ENCODE measurements at regions not wholly inside any gene's neighbourhood (a gene's known extent, or its start where the extent isn't known, plus 50 kb on each side); places are given as distances from the start of the nearest gene placed in this dataset.

DNA sequence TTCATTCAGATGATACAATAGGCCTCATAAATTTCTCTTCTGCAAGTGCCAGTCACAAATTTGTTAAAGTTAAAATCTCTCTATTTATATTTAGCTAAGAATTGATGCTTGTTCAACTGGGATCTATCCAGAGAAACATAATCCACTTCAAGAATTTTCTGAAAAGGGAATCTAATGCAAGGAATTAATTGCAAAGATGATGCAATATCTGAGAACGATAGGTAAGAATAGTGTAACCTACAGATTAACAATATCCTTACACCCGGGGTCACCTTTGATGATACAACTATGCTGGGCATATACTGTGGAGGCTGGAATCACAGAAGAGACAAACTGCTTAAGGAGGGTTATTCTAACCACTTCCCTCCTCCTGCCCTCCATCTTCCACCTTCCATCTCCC, 295.1 kb downstream of the FOXG1 start:
- Histone ChIP-seq H3K79me1 (ENCODE audit: low read length) (no peaks in the 10 kb centered on the region), H3K27me3 (ENCODE audit: insufficient read depth, low read length, poor library complexity) (no peaks in the 10 kb centered on the region), H3K4ac (ENCODE audit: low read depth, low read length) (no peak overlapping the region), H2BK120ac (ENCODE audit: low read depth, low read length) (no peak overlapping the region), H3K27ac (ENCODE audit: low read depth, low read length) (no peak overlapping the region), H3K4me2 (ENCODE audit: low read length) (no peak overlapping the region), H3K9ac (ENCODE audit: low read length) (no peak overlapping the region), H4K5ac (ENCODE audit: low read length) (no peak overlapping the region), H2AK5ac (ENCODE audit: low read length) (no peak overlapping the region), H3K36me3 (ENCODE audit: control insufficient read depth, insufficient read depth, low read length) (no peaks in the 10 kb centered on the region), H3K79me2 (ENCODE audit: control insufficient read depth, insufficient read depth, low read length) (no peaks in the 10 kb centered on the region), H4K8ac (ENCODE audit: low read depth, low read length) (no peak overlapping the region), H3K4me1 (ENCODE audit: control insufficient read depth, low read depth, low read length) (no peaks in the 10 kb centered on the region), H3K18ac (ENCODE audit: low read length) (no peak overlapping the region), H3K56ac (ENCODE audit: low read length) (no peak overlapping the region), H3K23ac (ENCODE audit: low read length) (no peak overlapping the region), H2BK5ac (ENCODE audit: low read length) (no peak overlapping the region), H2BK15ac (replicated peaks; ENCODE audit: low read depth) (no peak overlapping the region), H3K4me3 (ENCODE audit: low read length) (no peak overlapping the region)
- no peak for DNase-seq
- WGBS (ENCODE audit: extremely low coverage, insufficient coverage, low lambda C conversion rate), result no CpG with 5 or more reads among the region's 2 CpGs

DNA sequence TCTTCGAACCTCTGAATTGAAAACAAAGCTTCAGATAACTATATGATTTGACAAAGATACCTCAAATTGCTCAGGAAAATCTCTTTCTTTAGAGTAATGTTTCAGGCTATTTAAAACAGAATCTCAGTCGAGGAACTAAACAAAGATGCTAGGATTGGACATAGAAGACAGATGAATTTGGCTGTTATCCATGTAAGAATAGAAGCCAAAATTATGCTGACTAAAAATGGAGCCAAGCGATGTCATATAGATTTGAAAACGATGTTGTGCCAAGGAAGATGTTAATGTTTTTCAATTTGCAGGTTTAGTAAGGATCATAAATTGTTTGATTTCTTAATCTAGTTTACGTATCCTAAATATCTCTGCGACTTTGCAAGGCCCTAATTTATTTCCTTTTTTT, 295.9 kb downstream of the FOXG1 start:
- Histone ChIP-seq H3K4me1 (ENCODE audit: control insufficient read depth, low read depth, low read length) (no peaks in the 10 kb centered on the region), H3K27me3 (ENCODE audit: insufficient read depth, low read length, poor library complexity) (no peaks in the 10 kb centered on the region), H3K4me3 (ENCODE audit: low read length) (no peak overlapping the region), H3K18ac (ENCODE audit: low read length) (no peak overlapping the region), H2BK5ac (ENCODE audit: low read length) (no peak overlapping the region), H3K4ac (ENCODE audit: low read depth, low read length) (no peak overlapping the region), H3K4me2 (ENCODE audit: low read length) (no peak overlapping the region), H3K79me2 (ENCODE audit: control insufficient read depth, insufficient read depth, low read length) (no peaks in the 10 kb centered on the region), H3K79me1 (ENCODE audit: low read length) (no peaks in the 10 kb centered on the region), H3K9ac (ENCODE audit: low read length) (no peak overlapping the region), H3K36me3 (ENCODE audit: control insufficient read depth, insufficient read depth, low read length) (no peaks in the 10 kb centered on the region), H2BK15ac (replicated peaks; ENCODE audit: low read depth) (no peak overlapping the region), H3K56ac (ENCODE audit: low read length) (no peak overlapping the region), H3K23ac (ENCODE audit: low read length) (no peak overlapping the region), H4K8ac (ENCODE audit: low read depth, low read length) (no peak overlapping the region), H2BK120ac (ENCODE audit: low read depth, low read length) (no peak overlapping the region), H4K5ac (ENCODE audit: low read length) (no peak overlapping the region), H3K27ac (ENCODE audit: low read depth, low read length) (no peak overlapping the region), H2AK5ac (ENCODE audit: low read length) (no peak overlapping the region)
- WGBS (ENCODE audit: extremely low coverage, insufficient coverage, low lambda C conversion rate), result no CpG with 5 or more reads among the region's 6 CpGs
- DNase-seq, result no peak

DNA sequence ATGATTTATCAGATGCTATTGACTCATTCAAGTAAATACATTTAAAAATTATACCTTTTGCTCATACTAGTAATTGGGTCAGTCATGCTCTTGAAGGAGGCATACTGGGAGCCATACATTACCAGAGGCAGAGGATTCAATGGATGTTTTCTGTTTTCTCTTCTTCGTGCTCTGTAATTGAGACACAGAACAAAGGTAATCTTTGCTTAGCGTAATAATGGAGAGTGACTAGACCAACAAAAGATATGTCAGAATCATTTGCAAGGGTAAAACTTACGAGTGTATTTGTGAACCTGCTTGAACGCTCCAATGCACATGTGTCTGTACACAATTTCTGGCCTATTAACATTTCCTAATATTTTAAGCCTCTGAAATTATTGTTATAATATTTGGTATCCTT, 296.4 kb downstream of the FOXG1 start:
- Histone ChIP-seq H3K23ac (ENCODE audit: low read length) (no peak overlapping the region), H3K9ac (ENCODE audit: low read length) (no peak overlapping the region)
- no CpG with 5 or more reads among the region's 4 CpGs for WGBS (ENCODE audit: extremely low coverage, insufficient coverage, low lambda C conversion rate)

DNA sequence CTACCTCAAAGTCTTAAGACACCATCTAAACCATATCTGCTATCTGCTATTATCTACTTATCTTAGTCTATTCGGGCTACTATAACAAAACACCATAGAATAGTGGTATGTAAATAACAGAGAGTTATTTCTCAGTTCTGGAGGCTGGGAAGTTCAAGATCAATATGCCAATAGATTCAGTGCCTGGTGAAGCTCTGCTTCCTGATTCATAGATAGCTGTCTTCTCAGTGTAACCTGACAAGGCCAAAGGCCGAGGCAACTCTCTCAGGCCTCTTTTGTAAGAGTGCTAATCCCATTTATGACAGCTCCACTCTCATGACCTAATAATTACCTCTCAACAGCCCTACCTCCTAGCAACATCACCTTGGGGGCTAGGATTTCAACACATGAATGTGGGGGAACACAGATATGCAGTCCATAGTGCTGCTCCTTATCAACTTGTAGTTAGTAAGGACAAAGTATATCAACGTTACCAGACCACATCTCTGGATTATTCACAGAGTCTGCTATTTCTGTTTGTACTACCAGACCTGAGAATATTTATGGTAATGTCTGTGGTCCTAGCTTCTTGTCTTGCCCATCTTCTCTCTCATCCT, 297.8 kb downstream of the FOXG1 start:
- H3K4me3 ChIP-seq (ENCODE audit: low read length), result no peak overlapping the region
- no peaks in the 10 kb centered on the region for H3K79me1 ChIP-seq (ENCODE audit: low read length)
- no peak overlapping the region for H2BK15ac ChIP-seq (replicated peaks; ENCODE audit: low read depth)
- no peak for DNase-seq
- H3K4me2 ChIP-seq (ENCODE audit: low read length), result no peak overlapping the region
- no peak overlapping the region for H3K23ac ChIP-seq (ENCODE audit: low read length)
- no peak overlapping the region for H2AK5ac ChIP-seq (ENCODE audit: low read length)
- H3K36me3 ChIP-seq (ENCODE audit: control insufficient read depth, insufficient read depth, low read length), result no peaks in the 10 kb centered on the region
- no peak overlapping the region for H3K18ac ChIP-seq (ENCODE audit: low read length)
- no peak overlapping the region for H2BK5ac ChIP-seq (ENCODE audit: low read length)
- no peak overlapping the region for H4K8ac ChIP-seq (ENCODE audit: low read depth, low read length)
- H3K79me2 ChIP-seq (ENCODE audit: control insufficient read depth, insufficient read depth, low read length), result no peaks in the 10 kb centered on the region
- H3K4me1 ChIP-seq (ENCODE audit: control insufficient read depth, low read depth, low read length), result no peaks in the 10 kb centered on the region
- no CpG with 5 or more reads among the region's 3 CpGs for WGBS (ENCODE audit: extremely low coverage, insufficient coverage, low lambda C conversion rate)
- H2BK120ac ChIP-seq (ENCODE audit: low read depth, low read length), result no peak overlapping the region
- H3K27me3 ChIP-seq (ENCODE audit: insufficient read depth, low read length, poor library complexity), result no peaks in the 10 kb centered on the region
- no peak overlapping the region for H3K9ac ChIP-seq (ENCODE audit: low read length)
- no peak overlapping the region for H4K5ac ChIP-seq (ENCODE audit: low read length)
- H3K27ac ChIP-seq (ENCODE audit: low read depth, low read length), result no peak overlapping the region
- H3K56ac ChIP-seq (ENCODE audit: low read length), result no peak overlapping the region
- H3K4ac ChIP-seq (ENCODE audit: low read depth, low read length), result no peak overlapping the region

More for the DNA sequence above, 296.4 kb downstream of the FOXG1 start:
- no peak overlapping the region for H2BK5ac ChIP-seq (ENCODE audit: low read length)
- no peaks in the 10 kb centered on the region for H3K79me1 ChIP-seq (ENCODE audit: low read length)
- no peak overlapping the region for H4K8ac ChIP-seq (ENCODE audit: low read depth, low read length)
- no peak overlapping the region for H2BK15ac ChIP-seq (replicated peaks; ENCODE audit: low read depth)
- H3K4ac ChIP-seq (ENCODE audit: low read depth, low read length), result no peak overlapping the region
- no peak overlapping the region for H3K27ac ChIP-seq (ENCODE audit: low read depth, low read length)
- no peak overlapping the region for H3K4me2 ChIP-seq (ENCODE audit: low read length)
- no peaks in the 10 kb centered on the region for H3K4me1 ChIP-seq (ENCODE audit: control insufficient read depth, low read depth, low read length)
- no peak overlapping the region for H2BK120ac ChIP-seq (ENCODE audit: low read depth, low read length)
- no peak for DNase-seq
- H2AK5ac ChIP-seq (ENCODE audit: low read length), result no peak overlapping the region
- H3K36me3 ChIP-seq (ENCODE audit: control insufficient read depth, insufficient read depth, low read length), result no peaks in the 10 kb centered on the region
- no peak overlapping the region for H3K4me3 ChIP-seq (ENCODE audit: low read length)
- no peak overlapping the region for H3K18ac ChIP-seq (ENCODE audit: low read length)
- H3K27me3 ChIP-seq (ENCODE audit: insufficient read depth, low read length, poor library complexity), result no peaks in the 10 kb centered on the region
- no peak overlapping the region for H4K5ac ChIP-seq (ENCODE audit: low read length)
- no peaks in the 10 kb centered on the region for H3K79me2 ChIP-seq (ENCODE audit: control insufficient read depth, insufficient read depth, low read length)
- H3K56ac ChIP-seq (ENCODE audit: low read length), result no peak overlapping the region

DNA sequence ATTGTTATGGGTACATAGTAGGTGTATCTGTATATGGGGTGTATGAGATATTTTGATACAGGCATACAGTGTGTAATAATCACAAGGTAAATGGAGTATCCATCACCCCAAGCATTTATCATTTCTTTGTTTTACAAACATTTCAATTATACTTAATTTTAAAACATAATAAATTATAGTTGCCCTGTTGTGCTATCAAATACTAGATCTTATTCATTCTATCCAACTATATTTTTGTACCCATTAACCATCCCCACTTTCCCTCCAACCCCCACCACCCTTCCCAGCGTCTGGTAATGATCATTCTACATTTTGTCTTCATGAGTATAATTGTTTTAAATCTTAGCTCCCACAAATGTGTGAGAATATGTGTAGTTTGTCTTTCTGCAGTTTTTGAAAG, 302.6 kb downstream of the FOXG1 start:
- H2BK120ac ChIP-seq (ENCODE audit: low read depth, low read length), result no peak overlapping the region
- no peak overlapping the region for H4K8ac ChIP-seq (ENCODE audit: low read depth, low read length)
- H3K4me1 ChIP-seq (ENCODE audit: control insufficient read depth, low read depth, low read length), result no peaks in the 10 kb centered on the region
- no peak overlapping the region for H3K23ac ChIP-seq (ENCODE audit: low read length)
- no peaks in the 10 kb centered on the region for H3K79me2 ChIP-seq (ENCODE audit: control insufficient read depth, insufficient read depth, low read length)
- H3K4me2 ChIP-seq (ENCODE audit: low read length), result no peak overlapping the region
- no peak overlapping the region for H2BK15ac ChIP-seq (replicated peaks; ENCODE audit: low read depth)
- DNase-seq, result no peak
- H3K4me3 ChIP-seq (ENCODE audit: low read length), result no peak overlapping the region
- no peak overlapping the region for H3K56ac ChIP-seq (ENCODE audit: low read length)
- H2BK5ac ChIP-seq (ENCODE audit: low read length), result no peak overlapping the region
- H3K79me1 ChIP-seq (ENCODE audit: low read length), result no peaks in the 10 kb centered on the region
- no peak overlapping the region for H3K18ac ChIP-seq (ENCODE audit: low read length)
- H3K4ac ChIP-seq (ENCODE audit: low read depth, low read length), result no peak overlapping the region
- WGBS (ENCODE audit: extremely low coverage, insufficient coverage, low lambda C conversion rate), result no CpG with 5 or more reads among the region's 1 CpG
- no peak overlapping the region for H3K9ac ChIP-seq (ENCODE audit: low read length)
- H4K5ac ChIP-seq (ENCODE audit: low read length), result no peak overlapping the region
- no peaks in the 10 kb centered on the region for H3K27me3 ChIP-seq (ENCODE audit: insufficient read depth, low read length, poor library complexity)
- H3K27ac ChIP-seq (ENCODE audit: low read depth, low read length), result no peak overlapping the region
- H2AK5ac ChIP-seq (ENCODE audit: low read length), result no peak overlapping the region
- H3K36me3 ChIP-seq (ENCODE audit: control insufficient read depth, insufficient read depth, low read length), result no peaks in the 10 kb centered on the region

DNA sequence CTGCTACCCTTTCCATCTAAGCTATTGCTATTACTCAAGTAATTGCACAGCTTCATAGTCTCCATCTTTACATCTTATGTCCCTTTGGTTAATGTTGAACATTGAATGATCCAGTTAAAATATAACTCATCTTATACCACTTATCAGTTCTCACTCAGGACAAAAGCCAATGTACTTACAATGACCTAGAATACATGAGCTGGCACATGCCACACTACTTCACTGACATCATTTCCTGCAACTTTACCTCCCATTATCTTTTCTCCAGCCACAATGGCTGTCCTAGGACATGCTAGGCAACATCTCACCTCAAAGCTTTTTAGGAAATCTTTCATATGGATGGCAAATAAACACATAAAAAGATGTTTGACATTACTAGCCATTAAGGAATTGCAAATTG, 309.2 kb downstream of the FOXG1 start:
- Histone ChIP-seq H3K27me3 (ENCODE audit: insufficient read depth, low read length, poor library complexity) (no peaks in the 10 kb centered on the region), H4K5ac (ENCODE audit: low read length) (no peak overlapping the region), H3K36me3 (ENCODE audit: control insufficient read depth, insufficient read depth, low read length) (no peaks in the 10 kb centered on the region), H2AK5ac (ENCODE audit: low read length) (no peak overlapping the region), H3K27ac (ENCODE audit: low read depth, low read length) (no peak overlapping the region), H3K4ac (ENCODE audit: low read depth, low read length) (no peak overlapping the region), H3K79me2 (ENCODE audit: control insufficient read depth, insufficient read depth, low read length) (no peaks in the 10 kb centered on the region), H2BK120ac (ENCODE audit: low read depth, low read length) (no peak overlapping the region), H2BK15ac (replicated peaks; ENCODE audit: low read depth) (no peak overlapping the region), H3K4me3 (ENCODE audit: low read length) (no peak overlapping the region), H2BK5ac (ENCODE audit: low read length) (no peak overlapping the region), H3K9ac (ENCODE audit: low read length) (no peak overlapping the region), H4K8ac (ENCODE audit: low read depth, low read length) (no peak overlapping the region), H3K4me2 (ENCODE audit: low read length) (no peak overlapping the region), H3K79me1 (ENCODE audit: low read length) (no peaks in the 10 kb centered on the region), H3K18ac (ENCODE audit: low read length) (no peak overlapping the region), H3K23ac (ENCODE audit: low read length) (no peak overlapping the region), H3K4me1 (ENCODE audit: control insufficient read depth, low read depth, low read length) (no peaks in the 10 kb centered on the region), H3K56ac (ENCODE audit: low read length) (no peak overlapping the region)
- DNase-seq, result no peak

Measured in mesendoderm (in vitro differentiated cells).